ENCODE measurements at regions not wholly inside any gene's neighbourhood (a gene's known extent, or its start where the extent isn't known, plus 50 kb on each side); places are given as distances from the start of the nearest gene placed in this dataset.
A peak's percentile ranks its signal among the peaks of the same experiment; 100 is the strongest.

DNA sequence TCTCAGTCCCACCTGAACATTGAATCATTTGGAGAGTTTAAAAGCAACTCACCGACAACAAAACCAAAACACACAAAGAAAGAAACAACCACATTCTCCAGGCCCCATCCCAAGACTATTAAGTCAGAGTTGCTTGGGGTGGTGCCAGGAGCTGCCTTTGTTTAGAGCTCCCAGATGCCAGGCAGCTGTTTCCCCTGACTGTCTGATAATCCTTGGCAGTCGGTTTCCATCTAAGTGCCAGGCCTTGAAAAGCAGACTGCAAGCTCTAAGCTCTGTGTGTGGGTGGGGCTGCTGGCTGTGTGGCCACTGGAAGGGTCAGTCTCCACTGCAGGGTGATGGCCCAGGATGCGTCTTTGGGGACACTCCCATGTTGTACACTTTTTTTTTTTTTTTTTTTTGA, 255.3 kb upstream of the AGAP1 start:
- Histone ChIP-seq H3K36me3 (replicated peaks) (no peaks in the 10 kb centered on the region), H3K4me3 (ENCODE audit: low read depth, low read length) (no peak overlapping the region), H3K27ac (no peak overlapping the region), H3K27me3 (replicated peaks) (no peaks in the 10 kb centered on the region)
- TF ChIP-seq CTCF (IDR thresholded peaks at IDR 0.05; ENCODE audit: low read depth, low read length, missing control alignments), result no peak
- in situ Hi-C loops (cut with HindIII; ENCODE audit: low pct_ligation_motif_present, low sequenced_read_pairs), result no loop called here
- DNase-seq, result no peak

GRCh38 chr2:235240574-235240973, 253.3 kb upstream of the AGAP1 start:
- no peak for TF ChIP-seq CTCF (IDR thresholded peaks at IDR 0.05; ENCODE audit: low read depth, low read length, missing control alignments)
- Histone ChIP-seq H3K36me3 (replicated peaks) (no peaks in the 10 kb centered on the region), H3K4me3 (ENCODE audit: low read depth, low read length) (no peak overlapping the region), H3K27me3 (replicated peaks) (no peaks in the 10 kb centered on the region), H3K27ac (no peak overlapping the region)
- DNase-seq, result no peak
- in situ Hi-C loops (cut with HindIII; ENCODE audit: low pct_ligation_motif_present, low sequenced_read_pairs), result no loop called here

DNA sequence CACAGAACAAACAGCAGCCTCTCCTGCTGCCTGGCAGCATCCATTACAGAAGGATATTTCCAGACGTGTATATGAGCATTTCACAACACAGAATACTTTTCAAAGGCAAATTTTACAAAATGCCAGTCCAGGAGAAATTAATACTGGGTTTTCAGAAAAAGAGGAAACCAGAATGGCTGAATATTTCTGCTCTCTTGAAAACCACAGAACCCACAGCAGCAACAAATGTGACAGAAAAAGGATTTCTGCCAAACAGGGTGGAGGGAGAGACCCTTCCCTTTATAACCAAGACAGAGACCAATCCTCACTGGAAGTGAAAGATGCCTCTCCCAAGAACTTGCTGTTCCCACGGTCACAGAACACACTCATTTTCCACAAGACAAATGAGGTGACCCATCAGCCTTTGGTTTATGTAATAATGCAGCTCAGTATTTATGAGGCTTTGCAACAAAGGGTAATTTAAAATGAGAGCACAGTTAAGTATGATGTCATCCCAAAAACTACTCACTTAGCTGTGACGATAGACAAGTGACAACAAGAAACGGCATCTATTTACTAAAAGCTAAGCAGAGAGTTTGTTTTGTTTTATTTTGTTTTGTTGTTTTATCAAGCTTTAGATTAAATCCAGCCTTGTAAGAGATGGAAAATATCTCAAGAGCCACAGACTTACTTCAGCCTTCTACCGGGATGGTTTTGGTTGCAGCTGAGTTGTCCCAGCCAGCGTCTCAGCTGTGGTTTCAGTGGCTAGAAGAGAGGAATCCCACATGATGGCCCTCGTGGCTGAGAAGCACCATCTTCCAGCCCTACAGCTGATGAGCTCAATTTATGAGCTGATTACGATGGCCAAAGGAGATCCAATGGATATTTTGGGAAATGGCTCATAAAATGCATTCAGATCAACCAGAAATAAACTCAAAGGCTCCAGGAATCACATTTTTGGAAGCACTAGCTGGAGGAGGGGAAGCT, 249.3 kb upstream of the AGAP1 start:
- no peak overlapping the region for H3K27ac ChIP-seq
- no peaks in the 10 kb centered on the region for H3K27me3 ChIP-seq (replicated peaks)
- no peak overlapping the region for H3K4me3 ChIP-seq (ENCODE audit: low read depth, low read length)
- DNase-seq, result peak; percentile 22
- no peaks in the 10 kb centered on the region for H3K36me3 ChIP-seq (replicated peaks)
- in situ Hi-C loops (cut with HindIII; ENCODE audit: low pct_ligation_motif_present, low sequenced_read_pairs), result no loop called here
- TF ChIP-seq CTCF (IDR thresholded peaks at IDR 0.05; ENCODE audit: low read depth, low read length, missing control alignments), result no peak

DNA sequence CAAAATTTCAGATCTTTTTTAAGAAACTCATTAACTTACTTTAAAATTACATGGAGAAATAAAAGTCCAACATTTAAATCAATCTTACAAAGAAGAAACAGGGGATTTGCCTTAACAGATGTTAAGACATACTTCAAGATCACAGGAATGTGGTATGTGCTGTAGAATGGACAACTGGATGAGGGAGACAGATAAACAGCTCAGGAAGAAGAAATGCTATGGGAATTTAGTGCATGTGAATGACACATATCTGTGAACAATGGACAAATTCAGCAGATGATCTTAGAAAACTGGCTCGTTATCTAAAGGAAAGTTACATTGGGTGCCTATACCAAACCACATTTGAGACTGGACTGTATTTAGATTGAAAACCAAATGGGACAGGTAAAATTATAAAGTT, 246.8 kb upstream of the AGAP1 start:
- H3K36me3 ChIP-seq (replicated peaks), result no peaks in the 10 kb centered on the region
- DNase-seq, result no peak
- no peak overlapping the region for H3K27ac ChIP-seq
- in situ Hi-C loops (cut with HindIII; ENCODE audit: low pct_ligation_motif_present, low sequenced_read_pairs), result no loop called here
- H3K27me3 ChIP-seq (replicated peaks), result no peaks in the 10 kb centered on the region
- no peak for TF ChIP-seq CTCF (IDR thresholded peaks at IDR 0.05; ENCODE audit: low read depth, low read length, missing control alignments)
- H3K4me3 ChIP-seq (ENCODE audit: low read depth, low read length), result no peak overlapping the region

DNA sequence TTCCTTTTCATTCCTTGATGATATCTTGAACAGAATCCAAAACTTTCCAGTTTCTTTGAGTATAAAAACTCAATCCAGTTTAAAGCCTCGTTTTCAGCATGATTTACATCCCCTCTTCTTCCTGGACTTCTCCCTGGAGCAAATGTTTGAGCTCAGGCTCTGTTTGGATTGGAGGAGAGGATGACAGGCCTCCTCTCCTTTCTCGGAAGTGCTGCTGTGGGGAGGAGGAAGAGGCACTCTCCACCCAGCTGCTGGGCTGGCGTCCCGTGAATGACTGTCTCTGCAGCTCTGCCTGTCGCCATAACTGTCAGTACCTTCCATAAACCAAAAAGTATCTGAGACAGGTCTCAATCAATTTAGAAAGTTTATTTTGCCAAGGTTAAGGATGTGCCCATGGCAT, 238.2 kb upstream of the AGAP1 start:
- Histone ChIP-seq H3K27me3 (replicated peaks) (no peaks in the 10 kb centered on the region), H3K27ac (no peak overlapping the region), H3K4me3 (ENCODE audit: low read depth, low read length) (no peak overlapping the region), H3K36me3 (replicated peaks) (no peaks in the 10 kb centered on the region)
- no peak for TF ChIP-seq CTCF (IDR thresholded peaks at IDR 0.05; ENCODE audit: low read depth, low read length, missing control alignments)
- in situ Hi-C loops (cut with HindIII; ENCODE audit: low pct_ligation_motif_present, low sequenced_read_pairs), result no loop called here
- no peak for DNase-seq

Measured in brain microvascular endothelial cell (primary cell).